Stimulated activated CD8-positive, alpha-beta memory T cell treated with anti-CD3 and anti-CD28 coated beads, Interleukin-15, amount 100 ng/mL, for 4 hours (primary cell): ENCODE measurements at regions not wholly inside any gene's neighbourhood (a gene's known extent, or its start where the extent isn't known, plus 50 kb on each side); places are given as distances from the start of the nearest gene placed in this dataset.
A peak's percentile ranks its signal among the peaks of the same experiment; 100 is the strongest.
"Not testable (repeated sequence)": the region's sequence is repeated elsewhere in the genome, so short reads cannot be mapped to it uniquely, and the experiment has no call there.

Source experiments
- DNase-seq, 2 donors: peaks; one replicate each; pipeline ENCODE4 v3.0.0-alpha.2; 2020; ENCODE audit warnings: low read depth in 2 of 2

DNA sequence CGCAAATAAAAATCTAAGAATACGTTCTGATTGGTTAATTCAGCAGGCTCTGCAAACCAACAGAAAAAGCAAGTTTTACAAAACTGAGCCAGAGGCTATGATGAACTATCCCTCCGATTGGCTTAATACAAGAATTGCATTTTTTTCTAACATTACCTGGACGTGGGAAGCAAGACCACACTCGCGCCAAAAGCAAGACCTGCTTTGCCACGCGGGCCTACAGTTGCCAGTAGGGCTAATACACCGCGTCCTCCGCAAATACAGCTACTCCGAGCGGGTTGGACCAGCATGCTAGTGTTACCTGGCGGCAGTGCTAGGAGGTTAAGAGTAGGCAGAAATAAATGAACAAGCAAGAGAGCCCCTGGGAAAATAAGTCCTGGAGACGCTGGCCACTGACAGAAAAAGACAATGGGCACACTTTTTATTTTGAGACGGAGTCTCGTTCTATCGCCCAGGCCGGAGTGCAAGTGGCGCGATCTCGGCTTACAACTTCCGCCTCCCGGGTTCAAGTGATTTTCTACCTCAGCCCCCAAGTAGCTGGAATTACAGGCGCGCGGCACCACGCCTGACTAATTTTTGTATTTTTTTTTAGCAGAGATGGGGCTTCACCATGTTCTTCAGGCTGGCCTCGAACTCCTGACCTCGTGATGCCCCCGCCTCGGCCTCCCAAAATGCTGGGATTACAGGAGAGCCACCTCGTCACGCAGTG, 131.9 kb upstream of the BTN3A2 start:
- DNase-seq = no peak

DNA sequence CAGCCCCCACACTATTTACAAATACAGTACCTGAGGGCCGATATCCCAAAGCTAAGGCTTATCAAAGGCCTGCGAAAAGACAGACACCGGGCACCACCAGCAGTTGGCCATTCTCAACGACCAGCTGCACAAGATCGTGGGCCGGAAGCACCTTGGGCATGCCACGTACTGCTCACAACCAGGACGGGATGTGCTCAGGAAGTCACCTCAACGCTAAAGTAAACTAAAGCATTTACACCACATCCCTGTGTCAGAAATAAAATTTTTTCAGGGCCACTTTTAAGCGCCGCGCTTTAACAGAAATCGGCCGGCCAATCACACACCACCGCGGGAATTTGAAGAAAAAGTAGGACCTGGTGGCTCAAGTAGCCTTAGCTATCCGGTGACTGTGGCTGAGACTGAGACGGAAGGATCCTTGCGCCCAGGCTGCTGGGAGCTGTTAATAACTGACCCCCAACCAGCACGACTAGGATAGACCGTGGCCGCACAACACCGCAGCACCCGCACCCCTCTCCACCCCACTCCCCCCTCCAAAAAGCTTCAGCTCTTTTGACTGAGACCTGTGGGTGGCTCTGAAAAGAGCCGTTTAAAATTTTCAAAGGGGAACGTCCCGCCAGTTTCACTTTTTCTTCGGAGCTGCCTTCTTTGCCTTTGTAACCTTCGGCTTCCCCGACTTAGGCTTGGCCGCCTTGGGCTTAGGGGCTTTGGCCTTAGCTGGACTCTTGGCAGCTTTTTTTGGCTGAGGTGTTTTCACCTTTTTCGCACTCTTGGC, 131.2 kb upstream of the BTN3A2 start:
- DNase-seq = peak in 1 of 2 donors; percentile 36

DNA sequence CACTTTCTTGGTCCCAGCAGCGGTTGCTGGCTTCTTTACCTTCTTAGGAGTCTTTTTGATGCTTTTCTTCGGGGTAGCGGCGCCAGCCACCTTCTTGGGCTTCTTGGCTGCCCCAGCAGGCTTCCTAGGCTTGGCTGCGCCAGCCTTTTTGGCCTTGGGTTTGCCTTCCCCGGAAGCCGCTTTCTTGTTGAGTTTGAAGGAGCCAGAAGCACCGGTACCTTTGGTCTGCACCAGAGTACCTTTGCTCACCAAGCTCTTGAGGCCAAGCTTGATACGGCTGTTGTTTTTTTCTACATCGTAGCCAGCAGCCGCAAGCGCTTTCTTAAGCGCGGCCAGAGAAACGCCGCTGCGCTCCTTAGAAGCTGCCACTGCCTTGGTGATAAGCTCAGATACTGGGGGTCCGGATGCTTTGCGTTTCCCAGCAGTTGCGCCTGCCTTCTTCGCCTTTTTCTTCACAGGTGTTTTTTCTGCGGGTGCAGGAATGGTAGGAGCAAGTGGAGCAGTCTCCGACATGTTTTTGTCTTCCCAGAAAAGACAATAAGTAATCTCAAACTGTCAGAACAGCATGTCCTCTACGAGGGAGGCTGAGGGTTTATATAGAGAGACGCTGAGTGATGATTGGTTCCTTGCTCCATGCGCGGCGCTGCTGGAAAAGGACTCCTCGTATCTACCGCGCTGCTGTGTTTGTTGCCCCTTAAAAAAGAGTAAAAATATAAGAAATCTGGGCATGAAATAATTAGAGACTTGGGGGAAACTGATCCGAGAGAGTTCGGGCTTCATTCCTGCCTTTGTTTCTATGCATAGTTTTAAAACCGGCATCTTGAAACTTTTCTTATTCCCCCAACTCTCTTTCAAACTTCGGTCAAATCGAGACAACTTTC, 130.3 kb upstream of the BTN3A2 start:
- DNase-seq = peak in 1 of 2 donors; percentile 36

GRCh38 chr6:26235302-26235670, 129.7 kb upstream of the BTN3A2 start:
- DNase-seq = no peak

DNA sequence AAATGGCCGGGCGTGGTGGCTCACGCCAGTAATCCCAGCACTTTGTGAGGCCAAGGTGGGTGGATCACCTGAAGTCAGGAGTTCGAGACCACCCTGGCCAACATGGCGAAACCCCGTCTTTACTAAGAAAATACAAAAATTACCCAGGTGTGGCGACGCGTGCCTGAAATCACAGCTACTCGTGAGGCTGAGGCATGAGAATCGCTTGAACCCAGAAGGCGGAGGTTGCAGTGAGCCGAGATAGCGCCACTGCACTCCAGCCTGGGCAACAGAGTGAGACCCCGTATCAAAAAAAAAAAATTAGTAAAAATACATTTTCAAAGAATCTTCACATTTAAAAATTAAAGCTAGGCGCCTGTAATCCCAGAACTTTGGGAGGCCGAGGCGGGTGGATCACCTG, 125.6 kb upstream of the BTN3A2 start:
- not testable (repeated sequence) for DNase-seq

GRCh38 chr6:26240157-26241032, 124.6 kb upstream of the BTN3A2 start:
- DNase-seq = peak in 1 of 2 donors; percentile 51

- peak; percentile 46 to 56 for DNase-seq
These were observed 123.7 kb upstream of the BTN3A2 start for GRCh38 chr6:26241033-26241895.

DNA sequence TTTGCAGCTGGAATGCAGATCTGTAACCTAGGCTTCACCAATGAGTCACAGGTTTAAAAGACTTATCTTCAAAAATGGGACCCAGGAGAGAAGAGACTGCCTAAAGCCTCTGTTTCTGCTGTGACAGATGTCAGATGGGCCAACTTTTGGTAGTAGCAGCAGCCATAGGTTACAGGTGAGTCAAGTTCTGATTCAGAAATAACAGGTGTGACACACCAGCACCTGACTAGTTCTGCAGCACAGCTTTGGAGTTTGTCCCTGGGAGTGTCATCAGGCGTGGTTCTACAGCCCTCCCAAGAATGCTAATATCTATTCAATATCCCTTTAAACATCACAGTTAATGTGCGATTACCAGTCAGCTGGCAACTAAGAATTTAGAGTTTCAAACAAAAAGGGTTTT, 121.9 kb upstream of the BTN3A2 start:
- DNase-seq = no peak

DNA sequence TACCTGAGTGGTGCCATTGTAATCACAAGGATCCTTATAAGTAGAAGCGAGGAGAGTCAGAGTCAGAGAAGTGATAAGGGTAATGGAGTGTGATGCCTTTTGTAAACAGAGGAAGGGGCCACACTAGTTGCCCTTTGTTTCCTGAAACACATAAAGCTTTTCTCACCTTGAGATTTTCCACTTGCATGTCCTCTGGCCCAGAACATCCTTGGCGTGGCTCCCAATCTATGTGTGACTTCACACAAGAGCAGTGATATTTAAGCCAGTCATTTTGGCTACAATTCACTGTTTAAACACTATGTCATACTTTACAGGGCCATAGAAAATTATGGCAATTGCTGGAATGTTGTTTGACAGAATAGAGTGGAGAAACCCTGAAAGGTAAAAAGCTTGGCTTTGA, 121.2 kb upstream of the BTN3A2 start:
- DNase-seq = no peak

- no peak for DNase-seq
These were observed 118.9 kb upstream of the BTN3A2 start for GRCh38 chr6:26246058-26246457.

GRCh38 chr6:26246553-26246952, 118.4 kb upstream of the BTN3A2 start:
- no peak for DNase-seq

- no peak for DNase-seq
These were observed 115.4 kb upstream of the BTN3A2 start for GRCh38 chr6:26249707-26249956.

GRCh38 chr6:26249957-26250697, 114.9 kb upstream of the BTN3A2 start:
- peak in 1 of 2 donors; percentile 41 for DNase-seq

GRCh38 chr6:26250698-26251044, 114.3 kb upstream of the BTN3A2 start:
- no peak for DNase-seq

GRCh38 chr6:26251354-26252076, 113.5 kb upstream of the BTN3A2 start:
- DNase-seq = no peak

- DNase-seq = no peak
These were observed 112.9 kb upstream of the BTN3A2 start for GRCh38 chr6:26252077-26252472.

DNA sequence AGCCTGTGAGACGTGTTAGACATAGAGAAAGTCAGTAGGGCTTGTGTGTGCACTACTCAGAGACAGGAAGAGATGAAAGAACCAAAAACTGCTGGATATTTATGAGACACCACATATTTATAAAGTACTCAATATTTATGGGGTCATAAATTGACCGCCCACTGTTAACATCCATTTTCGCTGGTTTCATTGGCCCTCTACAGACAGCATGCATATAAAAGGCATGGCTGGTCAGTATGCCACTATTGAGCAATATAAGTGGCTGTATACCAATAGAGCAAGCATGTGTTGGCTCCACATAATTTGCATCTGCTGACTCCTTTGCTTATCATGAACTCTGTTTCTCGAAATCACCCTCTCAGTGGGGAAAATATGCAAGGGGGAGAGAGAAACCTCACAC, 110.3 kb upstream of the BTN3A2 start:
- DNase-seq = no peak

DNA sequence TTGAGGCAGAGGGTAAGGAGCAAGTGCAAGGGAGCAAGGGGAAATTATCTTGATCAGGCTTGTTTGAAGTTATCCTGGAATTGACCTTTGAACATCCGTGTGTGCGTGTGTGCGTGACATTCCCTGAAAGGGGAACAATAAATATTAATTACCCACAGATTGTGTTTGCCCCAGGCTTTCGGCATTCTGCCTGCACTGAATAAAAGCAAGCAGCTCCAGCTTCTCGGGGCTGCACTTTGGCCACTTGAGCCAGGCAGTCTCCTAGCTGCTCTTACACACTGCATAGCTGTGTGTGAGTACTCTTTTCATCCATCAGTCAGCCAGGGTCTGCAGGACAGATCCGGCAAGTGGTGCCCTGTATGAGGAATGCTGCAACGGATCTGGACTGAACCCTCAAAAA, 107.7 kb upstream of the BTN3A2 start:
- no peak for DNase-seq

- no peak for DNase-seq
These were observed 106.6 kb upstream of the BTN3A2 start for GRCh38 chr6:26258212-26258977.
